ENCODE measurements at regions not wholly inside any gene's neighbourhood (a gene's known extent, or its start where the extent isn't known, plus 50 kb on each side); places are given as distances from the start of the nearest gene placed in this dataset.

GRCh38 chr6:98605705-98606104, 228.7 kb upstream of the POU3F2 start:
- Histone ChIP-seq H3K4me3 (no peak overlapping the region), H4K20me1 (ENCODE audit: control insufficient read depth, insufficient read depth) (no peaks in the 10 kb centered on the region), H2AFZ (ENCODE audit: control insufficient read depth, low read depth, low read length) (no peak overlapping the region), H3K4me1 (ENCODE audit: control insufficient read depth, insufficient read depth, low read length) (no peaks in the 10 kb centered on the region), H3K79me2 (ENCODE audit: control insufficient read depth, insufficient read depth, low read length) (no peaks in the 10 kb centered on the region), H3K4me2 (ENCODE audit: control insufficient read depth, insufficient read depth) (no peak overlapping the region), H3K9me3 (replicated peaks; ENCODE audit: control insufficient read depth, insufficient read depth, low read length) (no peaks in the 10 kb centered on the region), H3K36me3 (ENCODE audit: control insufficient read depth in 2 of 2, insufficient read depth in 2 of 2, low read length in 1 of 2) (no peaks in the 10 kb centered on the region), H3K9ac (ENCODE audit: control insufficient read depth, insufficient read depth, low read length) (no peak overlapping the region), H3K27me3 (replicated peaks in 1 of 2; ENCODE audit: control insufficient read depth in 2 of 2, insufficient read depth in 2 of 2, low read length in 1 of 2) (no peaks in the 10 kb centered on the region; a peak in 1 of 4 replicates), H3K27ac (ENCODE audit: control insufficient read depth, insufficient read depth) (no peak overlapping the region)
- in situ Hi-C loops (cut with MboI): no loop called here
- TF ChIP-seq CBX5 (IDR thresholded peaks at IDR 0.05; ENCODE audit: low read depth) (no peak), SIX5 (IDR thresholded peaks at IDR 0.05; ENCODE audit: low read depth, low read length, severe bottlenecking) (no peak), MEF2A (IDR thresholded peaks at IDR 0.05; ENCODE audit: insufficient read depth, low read depth, low read length) (no peak), PRDM15 (CRISPR knock-in tag; IDR thresholded peaks at IDR 0.05) (no peak), REST (IDR thresholded peaks at IDR 0.05; ENCODE audit: low read depth, low read length) (no peak), RUNX3 (IDR thresholded peaks at IDR 0.05; ENCODE audit: low read length) (no peak), NR2C1 (IDR thresholded peaks at IDR 0.05) (no peak), ZSCAN29 (IDR thresholded peaks at IDR 0.05) (no peak), ZNF384 (IDR thresholded peaks at IDR 0.05; ENCODE audit: borderline replicate concordance, low read depth, low read length) (no peak), EP300 (IDR thresholded peaks at IDR 0.05; ENCODE audit: borderline replicate concordance in 1 of 2, control insufficient read depth in 1 of 2, low read depth in 2 of 2, low read length in 2 of 2) (no peak), BCL3 (IDR thresholded peaks at IDR 0.05; ENCODE audit: borderline replicate concordance, insufficient read depth, low read depth, low read length, poor library complexity, severe bottlenecking) (no peak), NKRF (conservative IDR thresholded peaks at IDR 0.05) (no peak), SMARCA5 (IDR thresholded peaks at IDR 0.05) (no peak), SPI1 (IDR thresholded peaks at IDR 0.05; ENCODE audit: borderline replicate concordance, insufficient read depth, low read depth, low read length) (no peak)
- FAIRE-seq: no peak
- intact Hi-C loops (cut with micrococcal nuclease; ENCODE audit: unreplicated experiment): no loop called here
- no TSS peak for BruUV-seq (replicated peaks)
- POLR2A ChIA-PET: interaction anchor here (0.5 kb wide), 1 partner anchor 345 kb away, joined by 3 read pairs; no protein-coding TSS in a partner anchor
- ATAC-seq: no peak
- WGBS (ENCODE audit: insufficient coverage, insufficient replicate concordance, low lambda C conversion rate, missing lambda C conversion rate): 0% methylated on average over 1 of the region's 1 CpG
- SMC1A ChIA-PET (ENCODE audit: uncharacterized antibody, unreplicated experiment): no interaction called here
- RAD21 ChIA-PET (ENCODE audit: unreplicated experiment): no interaction called here
- CTCF ChIA-PET: no interaction called here
- no peak for DNase-seq (ENCODE audit: low read depth, low spot score)

Data from GM12878 (cell line).